ENCODE measurements at regions not wholly inside any gene's neighbourhood (a gene's known extent, or its start where the extent isn't known, plus 50 kb on each side); places are given as distances from the start of the nearest gene placed in this dataset.

GRCh38 chr11:119985551-119985950 lies 152.4 kb downstream of the TRIM29 start:
- peaks cover 17% of the 10 kb centered on the region for H3K4me1 ChIP-seq (ENCODE audit: control insufficient read depth, insufficient read depth, low read length)
- no peak for DNase-seq
- H3K9me3 ChIP-seq (replicated peaks; ENCODE audit: control insufficient read depth, low read depth, low read length), result no peaks in the 10 kb centered on the region
- WGBS (ENCODE audit: insufficient coverage), result 79% methylated on average over 10 of the region's 14 CpGs
- no peak overlapping the region for H3K4me3 ChIP-seq (ENCODE audit: low read length)
- no peaks in the 10 kb centered on the region for H3K36me3 ChIP-seq (ENCODE audit: control insufficient read depth, insufficient read depth, low read length)
- peaks cover 17% of the 10 kb centered on the region for H3K27me3 ChIP-seq (ENCODE audit: control insufficient read depth, insufficient read depth, low read length)
- H3K27ac ChIP-seq (ENCODE audit: low read length), result no peak overlapping the region

- 85% methylated on average over 7 of the region's 8 CpGs for WGBS (ENCODE audit: insufficient coverage)
- Histone ChIP-seq H3K4me3 (ENCODE audit: low read length) (no peak overlapping the region), H3K27ac (ENCODE audit: low read length) (no peak overlapping the region), H3K4me1 (ENCODE audit: control insufficient read depth, insufficient read depth, low read length) (peaks cover 10% of the 10 kb centered on the region), H3K27me3 (ENCODE audit: control insufficient read depth, insufficient read depth, low read length) (peaks cover 21% of the 10 kb centered on the region), H3K9me3 (replicated peaks; ENCODE audit: control insufficient read depth, low read depth, low read length) (no peaks in the 10 kb centered on the region), H3K36me3 (ENCODE audit: control insufficient read depth, insufficient read depth, low read length) (no peaks in the 10 kb centered on the region)
- no peak for DNase-seq
Observed at GRCh38 chr11:119983816-119984215, 154.1 kb downstream of the TRIM29 start.

- Histone ChIP-seq H3K27ac (ENCODE audit: low read length) (no peak overlapping the region), H3K4me3 (ENCODE audit: low read length) (no peak overlapping the region), H3K27me3 (ENCODE audit: control insufficient read depth, insufficient read depth, low read length) (peaks cover 24% of the 10 kb centered on the region), H3K4me1 (ENCODE audit: control insufficient read depth, insufficient read depth, low read length) (peaks cover 10% of the 10 kb centered on the region), H3K9me3 (replicated peaks; ENCODE audit: control insufficient read depth, low read depth, low read length) (no peaks in the 10 kb centered on the region), H3K36me3 (ENCODE audit: control insufficient read depth, insufficient read depth, low read length) (no peaks in the 10 kb centered on the region)
- no peak for DNase-seq
- WGBS (ENCODE audit: insufficient coverage), result no CpG with 5 or more reads among the region's 5 CpGs
Observed at GRCh38 chr11:119983240-119983732, 154.6 kb downstream of the TRIM29 start.

GRCh38 chr11:119982517-119983239 lies 155.2 kb downstream of the TRIM29 start:
- Histone ChIP-seq H3K27me3 (ENCODE audit: control insufficient read depth, insufficient read depth, low read length) (peaks cover 22% of the 10 kb centered on the region), H3K36me3 (ENCODE audit: control insufficient read depth, insufficient read depth, low read length) (no peaks in the 10 kb centered on the region), H3K4me1 (ENCODE audit: control insufficient read depth, insufficient read depth, low read length) (peaks cover 10% of the 10 kb centered on the region), H3K9me3 (replicated peaks; ENCODE audit: control insufficient read depth, low read depth, low read length) (no peaks in the 10 kb centered on the region), H3K4me3 (ENCODE audit: low read length) (no peak overlapping the region), H3K27ac (ENCODE audit: low read length) (no peak overlapping the region)
- WGBS (ENCODE audit: insufficient coverage), result 29% methylated on average over 15 of the region's 16 CpGs
- peak; percentile 30 for DNase-seq

- no CpG with 5 or more reads among the region's 11 CpGs for WGBS (ENCODE audit: insufficient coverage)
- Histone ChIP-seq H3K27me3 (ENCODE audit: control insufficient read depth, insufficient read depth, low read length) (peaks cover 21% of the 10 kb centered on the region), H3K4me1 (ENCODE audit: control insufficient read depth, insufficient read depth, low read length) (peaks cover 21% of the 10 kb centered on the region), H3K36me3 (ENCODE audit: control insufficient read depth, insufficient read depth, low read length) (no peaks in the 10 kb centered on the region), H3K27ac (ENCODE audit: low read length) (no peak overlapping the region), H3K9me3 (replicated peaks; ENCODE audit: control insufficient read depth, low read depth, low read length) (no peaks in the 10 kb centered on the region), H3K4me3 (ENCODE audit: low read length) (no peak overlapping the region)
- no peak for DNase-seq
Observed at GRCh38 chr11:119980431-119980830, 157.5 kb downstream of the TRIM29 start.

GRCh38 chr11:119979701-119980100 lies 158.2 kb downstream of the TRIM29 start:
- Histone ChIP-seq H3K4me1 (ENCODE audit: control insufficient read depth, insufficient read depth, low read length) (peaks cover 28% of the 10 kb centered on the region), H3K9me3 (replicated peaks; ENCODE audit: control insufficient read depth, low read depth, low read length) (no peaks in the 10 kb centered on the region), H3K36me3 (ENCODE audit: control insufficient read depth, insufficient read depth, low read length) (no peaks in the 10 kb centered on the region), H3K27ac (ENCODE audit: low read length) (no peak overlapping the region), H3K27me3 (ENCODE audit: control insufficient read depth, insufficient read depth, low read length) (peaks cover 19% of the 10 kb centered on the region), H3K4me3 (ENCODE audit: low read length) (no peak overlapping the region)
- 72% methylated on average over 4 of the region's 5 CpGs for WGBS (ENCODE audit: insufficient coverage)
- DNase-seq, result no peak

GRCh38 chr11:119978696-119979095 lies 159.2 kb downstream of the TRIM29 start:
- 80% methylated on average over 1 of the region's 3 CpGs for WGBS (ENCODE audit: insufficient coverage)
- no peaks in the 10 kb centered on the region for H3K9me3 ChIP-seq (replicated peaks; ENCODE audit: control insufficient read depth, low read depth, low read length)
- H3K36me3 ChIP-seq (ENCODE audit: control insufficient read depth, insufficient read depth, low read length), result no peaks in the 10 kb centered on the region
- no peak for DNase-seq
- no peak overlapping the region for H3K27ac ChIP-seq (ENCODE audit: low read length)
- H3K4me1 ChIP-seq (ENCODE audit: control insufficient read depth, insufficient read depth, low read length), result peaks cover 38% of the 10 kb centered on the region
- H3K27me3 ChIP-seq (ENCODE audit: control insufficient read depth, insufficient read depth, low read length), result peaks cover 19% of the 10 kb centered on the region
- H3K4me3 ChIP-seq (ENCODE audit: low read length), result no peak overlapping the region

GRCh38 chr11:119977881-119978280 lies 160.0 kb downstream of the TRIM29 start:
- peaks cover 19% of the 10 kb centered on the region for H3K27me3 ChIP-seq (ENCODE audit: control insufficient read depth, insufficient read depth, low read length)
- no peaks in the 10 kb centered on the region for H3K36me3 ChIP-seq (ENCODE audit: control insufficient read depth, insufficient read depth, low read length)
- DNase-seq, result no peak

GRCh38 chr11:119977561-119977860 lies 160.4 kb downstream of the TRIM29 start:
- H3K27ac ChIP-seq (ENCODE audit: low read length), result no peak overlapping the region
- DNase-seq, result no peak
- H3K36me3 ChIP-seq (ENCODE audit: control insufficient read depth, insufficient read depth, low read length), result no peaks in the 10 kb centered on the region
- H3K27me3 ChIP-seq (ENCODE audit: control insufficient read depth, insufficient read depth, low read length), result peaks cover 19% of the 10 kb centered on the region
- H3K4me1 ChIP-seq (ENCODE audit: control insufficient read depth, insufficient read depth, low read length), result peaks cover 33% of the 10 kb centered on the region
- no peak overlapping the region for H3K4me3 ChIP-seq (ENCODE audit: low read length)
- no peaks in the 10 kb centered on the region for H3K9me3 ChIP-seq (replicated peaks; ENCODE audit: control insufficient read depth, low read depth, low read length)
- 76% methylated on average over 3 of the region's 3 CpGs for WGBS (ENCODE audit: insufficient coverage)

More at GRCh38 chr11:119977881-119978280, 160.0 kb downstream of the TRIM29 start:
- 71% methylated on average over 11 of the region's 12 CpGs for WGBS (ENCODE audit: insufficient coverage)
- Histone ChIP-seq H3K9me3 (replicated peaks; ENCODE audit: control insufficient read depth, low read depth, low read length) (no peaks in the 10 kb centered on the region), H3K4me3 (ENCODE audit: low read length) (no peak overlapping the region), H3K4me1 (ENCODE audit: control insufficient read depth, insufficient read depth, low read length) (peaks cover 36% of the 10 kb centered on the region), H3K27ac (ENCODE audit: low read length) (no peak overlapping the region)

GRCh38 chr11:119976805-119977560 lies 160.9 kb downstream of the TRIM29 start:
- no peaks in the 10 kb centered on the region for H3K9me3 ChIP-seq (replicated peaks; ENCODE audit: control insufficient read depth, low read depth, low read length)
- DNase-seq, result no peak
- H3K27ac ChIP-seq (ENCODE audit: low read length), result no peak overlapping the region
- no peak overlapping the region for H3K4me3 ChIP-seq (ENCODE audit: low read length)
- H3K27me3 ChIP-seq (ENCODE audit: control insufficient read depth, insufficient read depth, low read length), result peaks cover 19% of the 10 kb centered on the region
- peaks cover 33% of the 10 kb centered on the region for H3K4me1 ChIP-seq (ENCODE audit: control insufficient read depth, insufficient read depth, low read length)
- H3K36me3 ChIP-seq (ENCODE audit: control insufficient read depth, insufficient read depth, low read length), result no peaks in the 10 kb centered on the region
- 80% methylated on average over 9 of the region's 13 CpGs for WGBS (ENCODE audit: insufficient coverage)

Measured in muscle of leg (tissue), 3 donors.